ENCODE measurements at regions not wholly inside any gene's neighbourhood (a gene's known extent, or its start where the extent isn't known, plus 50 kb on each side); places are given as distances from the start of the nearest gene placed in this dataset.
"Not testable (repeated sequence)": the region's sequence is repeated elsewhere in the genome, so short reads cannot be mapped to it uniquely, and the experiment has no call there.

DNA sequence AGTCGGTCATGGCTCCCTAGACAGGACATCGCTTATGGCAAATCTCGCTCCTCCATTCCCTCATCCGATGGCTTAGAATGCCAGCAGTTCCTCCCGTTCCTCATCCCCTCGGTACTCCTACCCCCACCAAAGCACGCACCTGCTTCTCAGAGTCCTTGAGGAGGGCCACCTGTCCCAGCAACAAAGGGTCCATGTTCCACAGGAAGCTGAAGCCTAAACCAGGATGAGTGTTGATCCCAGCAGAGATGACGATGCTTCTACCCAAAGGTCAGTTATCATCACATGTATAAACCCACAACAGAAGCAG, 111.2 kb downstream of the THBS2 start:
- no peak for DNase-seq

DNA sequence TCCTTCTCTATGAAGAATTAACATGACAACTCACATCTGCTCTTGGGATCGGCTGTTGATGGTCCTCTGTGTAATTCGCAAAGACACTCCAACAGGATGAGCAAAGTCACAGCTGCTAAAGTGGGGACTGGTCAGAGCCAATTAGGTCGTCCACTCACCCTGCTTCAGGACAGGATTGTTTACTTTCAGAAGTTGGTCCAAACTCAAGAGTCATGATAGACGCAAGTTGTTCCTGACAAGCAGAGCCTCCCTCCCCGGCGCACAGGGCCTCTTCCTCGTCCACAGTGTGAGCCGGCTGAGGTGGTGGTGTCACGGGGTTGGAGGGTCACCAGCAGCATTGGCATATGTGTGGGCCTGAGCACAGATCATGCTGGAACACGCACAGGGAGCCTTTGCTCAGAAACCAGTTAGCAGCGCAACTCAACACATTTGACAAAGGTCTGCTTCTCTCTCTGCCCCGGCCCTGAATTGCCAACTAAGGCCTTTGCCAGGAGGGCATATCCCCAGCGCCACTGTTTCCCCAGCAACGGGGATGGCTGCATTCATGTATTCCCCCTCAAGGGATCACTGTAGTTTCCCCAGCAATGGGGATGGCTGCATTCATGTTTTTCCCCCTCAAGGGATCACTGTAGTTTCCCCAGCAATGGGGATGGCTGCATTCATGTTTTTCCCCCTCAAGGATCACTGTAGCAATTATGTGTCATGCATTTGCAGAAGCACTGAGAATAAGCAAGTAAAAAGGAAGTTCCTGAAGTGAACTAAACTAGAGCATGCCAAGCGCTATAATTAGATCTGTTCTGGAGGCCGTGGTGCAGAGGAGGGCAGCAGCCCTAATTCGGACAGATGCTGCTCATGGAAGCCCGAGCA, 111.7 kb downstream of the THBS2 start:
- no peak for DNase-seq

DNA sequence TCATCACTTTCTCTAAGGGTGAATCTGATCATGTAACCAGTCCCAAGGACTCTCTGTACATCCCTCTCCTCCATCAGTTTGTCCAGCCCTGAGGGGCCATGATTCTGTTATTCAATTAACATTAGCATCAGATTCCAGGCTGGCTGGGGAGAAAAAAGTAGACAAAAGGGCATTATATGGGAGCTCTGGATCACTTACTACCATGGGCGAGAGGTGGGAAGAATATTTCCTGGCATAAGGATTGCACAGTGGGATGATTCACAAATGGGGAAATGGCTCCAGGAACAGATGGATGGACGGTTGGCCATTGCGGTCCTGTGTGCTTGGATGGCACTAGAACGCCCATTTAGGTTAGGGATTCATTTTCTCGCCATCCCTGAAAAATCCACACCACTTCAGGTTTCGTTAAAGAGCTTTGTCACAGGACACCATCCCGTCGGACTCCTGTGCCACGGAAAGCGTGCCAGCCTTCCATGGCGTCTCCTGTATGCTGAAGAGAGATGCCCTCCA, 112.6 kb downstream of the THBS2 start:
- DNase-seq, result no peak

DNA sequence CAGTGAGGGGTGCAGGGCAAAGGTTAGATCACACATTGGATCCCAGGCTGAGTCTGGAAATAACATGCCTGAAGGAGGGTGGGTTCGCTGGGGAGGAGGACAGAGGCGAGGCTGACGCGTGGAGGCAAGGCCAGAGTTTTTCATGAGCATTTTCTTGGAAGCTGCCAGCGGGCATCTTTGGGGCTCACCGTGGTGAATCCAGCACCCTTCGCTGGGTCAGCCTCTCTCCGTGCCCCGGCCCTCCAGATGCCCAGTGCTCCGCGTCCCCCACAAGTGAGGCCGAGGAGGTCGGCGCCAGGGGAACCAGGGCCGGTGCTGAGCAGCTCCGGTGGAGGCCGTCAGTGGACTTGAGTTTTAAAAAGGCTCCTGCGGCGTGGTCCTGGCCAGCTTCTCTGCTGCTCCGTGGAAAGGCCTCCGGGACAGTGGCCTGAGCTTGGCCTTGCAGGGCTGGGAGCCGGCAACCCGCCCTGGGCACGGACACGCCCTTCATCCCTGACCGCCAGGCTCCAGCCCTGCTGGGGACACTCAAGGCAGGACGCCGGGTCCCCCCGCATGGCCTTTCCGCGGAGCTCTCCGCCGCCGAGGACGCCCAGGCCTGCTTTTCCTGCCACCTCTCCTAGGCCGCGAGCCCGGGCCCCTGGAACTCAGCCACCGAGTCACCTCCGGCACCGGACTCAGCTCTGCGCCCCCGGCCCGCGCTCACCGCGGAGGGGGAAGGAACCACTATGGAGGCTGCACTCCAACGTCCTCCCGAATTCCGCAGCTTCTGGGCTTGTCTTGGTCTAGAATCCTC, 114.3 kb downstream of the THBS2 start:
- no peak for DNase-seq

DNA sequence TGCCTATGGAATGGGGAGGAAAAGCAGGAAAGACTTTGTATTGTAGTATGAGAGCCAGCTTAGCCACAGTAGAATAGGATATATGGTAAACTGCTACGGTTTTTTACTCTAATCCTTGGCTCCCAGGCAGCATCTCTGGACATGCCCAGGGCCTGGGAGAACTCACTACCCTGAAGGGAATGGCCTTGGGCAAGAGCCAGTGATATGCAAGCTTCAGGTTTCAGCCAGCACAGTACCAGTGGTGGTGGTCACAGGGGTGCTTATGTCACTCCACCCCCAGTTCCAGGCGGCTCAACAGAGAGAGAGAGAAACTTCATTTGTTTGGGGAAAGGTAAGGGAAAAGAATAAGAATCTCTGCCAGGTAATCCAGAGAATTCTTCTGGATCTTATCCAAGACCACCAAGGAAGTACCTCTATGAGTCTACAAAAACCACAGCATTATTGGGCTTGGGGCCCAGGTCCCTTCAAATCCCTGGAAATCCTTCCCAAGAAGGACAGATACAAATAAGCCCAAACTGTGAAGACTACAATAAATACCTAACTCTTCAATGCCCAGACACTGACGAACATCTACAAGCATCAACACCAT, 121.2 kb downstream of the THBS2 start:
- no peak for DNase-seq

DNA sequence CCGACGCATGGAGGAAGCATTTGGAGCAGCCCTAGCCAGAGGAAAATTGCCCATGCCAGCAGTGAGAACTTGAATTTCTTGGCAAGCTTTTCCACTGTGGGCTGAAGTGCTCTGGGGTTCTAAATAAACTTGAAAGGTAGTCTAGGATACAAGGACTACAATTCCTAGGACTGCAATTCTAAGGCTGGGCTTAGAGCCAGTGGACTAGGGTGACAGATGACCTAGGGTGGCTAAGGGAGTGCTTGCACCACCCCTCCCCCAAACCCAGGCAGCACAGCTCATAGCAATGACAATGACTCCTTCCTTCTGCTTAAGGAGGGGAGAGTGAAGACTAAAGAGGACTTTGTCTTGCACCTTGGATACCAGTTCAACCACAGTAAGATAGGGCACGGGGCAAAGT, 122.3 kb downstream of the THBS2 start:
- no peak for DNase-seq

DNA sequence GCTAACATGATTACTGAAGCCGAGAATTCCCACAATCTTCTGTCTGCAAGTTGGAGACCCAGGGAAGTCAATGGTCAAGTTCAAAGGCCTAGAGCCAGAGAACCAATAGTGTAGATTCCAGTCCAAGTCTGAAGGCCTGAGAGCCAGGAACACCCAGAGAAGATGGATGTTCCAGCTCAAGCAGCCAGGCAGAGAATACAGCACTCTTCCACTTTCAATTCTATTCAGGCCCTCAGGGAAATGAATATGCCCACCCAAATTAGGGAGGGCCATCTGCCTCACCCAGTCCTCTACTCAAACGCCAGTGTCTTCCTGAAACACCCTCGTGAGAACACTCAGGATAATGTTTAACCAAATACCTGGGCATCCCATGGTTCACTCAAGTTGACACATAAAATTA, 123.5 kb downstream of the THBS2 start:
- DNase-seq, result no peak

DNA sequence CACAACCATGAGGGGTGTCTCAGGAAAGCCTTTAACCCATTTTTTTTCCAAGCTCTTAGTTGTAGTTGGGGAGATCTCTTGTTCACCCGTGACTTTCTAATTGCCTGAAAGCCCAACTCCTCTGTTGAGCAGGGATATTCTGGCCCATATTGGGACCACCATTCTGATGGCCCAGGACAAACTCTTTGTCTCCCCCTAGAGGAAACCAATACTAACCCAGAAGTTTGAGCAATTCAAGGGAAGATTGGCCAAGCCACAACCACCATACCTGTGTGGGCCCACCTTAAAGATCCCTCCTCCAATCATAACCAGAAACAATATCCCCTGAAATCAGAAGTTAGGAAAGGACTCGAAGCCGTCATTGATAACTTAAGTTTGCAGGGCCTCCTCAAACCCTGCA, 132.6 kb downstream of the THBS2 start:
- DNase-seq, result no peak

DNA sequence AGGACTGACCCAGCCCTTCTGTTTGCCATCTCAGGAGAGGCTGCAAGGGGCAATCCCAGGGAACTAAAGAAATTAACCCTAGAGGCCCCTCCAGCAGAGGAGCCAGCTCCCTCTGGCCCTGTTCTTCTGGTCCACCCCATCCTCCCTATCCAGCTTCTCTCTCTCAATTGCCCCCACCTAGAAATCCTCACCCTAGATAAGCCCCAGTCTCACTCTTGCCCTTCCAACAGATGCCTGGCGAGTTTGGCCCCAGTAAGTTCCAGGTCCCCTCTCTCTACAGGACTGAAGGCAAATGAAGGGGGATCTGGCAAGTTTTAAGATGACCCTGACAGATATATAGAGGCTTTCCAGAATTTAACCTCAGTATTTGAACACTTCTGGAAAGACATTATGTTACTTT, 134.0 kb downstream of the THBS2 start:
- DNase-seq, result no peak

DNA sequence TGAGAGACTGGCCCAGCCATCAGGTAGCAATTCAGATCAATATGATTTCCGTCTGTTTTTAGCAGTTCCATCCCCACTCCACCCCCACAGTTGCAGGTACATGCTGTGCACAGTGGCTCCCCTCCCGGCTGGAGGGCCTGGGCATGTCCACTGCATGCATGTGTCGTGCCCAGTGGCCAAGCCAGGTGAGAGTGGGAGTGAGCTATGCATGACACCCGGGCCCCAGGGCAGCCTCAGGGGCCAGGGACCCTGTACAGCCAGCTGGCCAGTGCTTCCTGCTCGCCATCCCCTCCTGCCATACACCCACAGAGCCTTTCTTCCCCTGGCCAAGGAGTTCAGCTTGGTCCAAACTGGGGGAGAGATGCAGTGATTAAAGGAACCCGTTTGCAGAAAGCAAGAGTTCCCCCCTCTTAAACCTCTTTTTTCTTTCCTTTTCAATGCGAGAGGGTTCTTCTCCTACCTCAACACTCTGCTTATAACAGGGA, 135.3 kb downstream of the THBS2 start:
- DNase-seq, result no peak

DNA sequence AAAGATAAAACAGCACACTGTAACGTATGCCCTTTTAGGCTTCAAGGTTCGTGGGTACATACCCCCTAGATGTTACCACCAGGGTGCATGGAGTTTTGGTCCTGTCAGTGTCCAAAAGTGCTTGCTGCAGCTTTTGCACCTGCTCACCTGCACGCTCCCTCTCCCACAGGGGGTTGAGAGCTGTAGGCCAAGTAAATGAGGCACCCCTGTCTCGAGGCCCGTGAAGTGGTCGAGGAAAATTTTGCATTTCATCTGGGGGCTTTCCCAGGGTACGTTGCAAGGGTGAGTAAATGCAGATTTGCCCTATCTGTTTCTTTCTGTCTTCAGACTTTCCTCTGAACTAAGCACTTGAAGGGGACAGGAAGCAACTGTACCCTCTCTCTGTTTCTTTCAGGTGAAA, 136.0 kb downstream of the THBS2 start:
- DNase-seq, result no peak

DNA sequence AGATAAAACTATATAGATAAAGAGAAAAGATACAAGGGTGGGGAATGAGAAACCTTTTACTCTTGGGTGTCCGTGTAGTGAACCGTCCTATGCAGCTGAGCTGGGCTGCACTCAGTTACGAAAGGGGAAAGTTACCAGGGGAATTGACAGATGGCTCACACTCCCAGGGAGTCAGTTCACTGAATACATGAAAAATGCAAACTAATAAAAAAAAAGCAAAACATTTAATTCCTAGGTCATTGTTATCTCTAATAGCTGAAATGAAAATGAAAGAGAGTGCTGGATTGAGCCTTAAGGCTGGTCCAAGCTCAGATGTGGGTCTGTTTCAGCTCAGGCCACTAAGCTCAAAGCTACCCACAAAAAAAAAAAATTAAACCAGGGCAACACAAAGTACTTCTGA, 138.0 kb downstream of the THBS2 start:
- no peak for DNase-seq

DNA sequence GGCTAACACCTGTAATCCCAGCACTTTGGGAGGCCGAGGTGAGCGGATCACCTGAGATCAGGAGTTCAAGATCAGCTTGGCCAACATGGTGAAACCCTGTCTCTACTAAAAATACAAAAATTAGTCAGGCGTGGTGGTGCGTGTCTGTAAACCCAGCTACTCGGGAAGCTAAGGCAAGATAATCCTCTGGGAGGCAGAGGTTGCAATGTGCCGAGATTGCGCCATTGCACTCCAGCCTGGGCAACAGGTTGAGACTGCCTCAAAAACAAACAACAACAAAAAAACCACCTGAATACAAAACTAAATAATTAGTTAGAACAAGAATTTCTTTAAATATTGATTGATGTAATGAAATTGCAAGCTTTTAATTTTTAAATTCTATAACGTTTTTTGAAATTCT, 139.0 kb downstream of the THBS2 start:
- not testable (repeated sequence) for DNase-seq

DNA sequence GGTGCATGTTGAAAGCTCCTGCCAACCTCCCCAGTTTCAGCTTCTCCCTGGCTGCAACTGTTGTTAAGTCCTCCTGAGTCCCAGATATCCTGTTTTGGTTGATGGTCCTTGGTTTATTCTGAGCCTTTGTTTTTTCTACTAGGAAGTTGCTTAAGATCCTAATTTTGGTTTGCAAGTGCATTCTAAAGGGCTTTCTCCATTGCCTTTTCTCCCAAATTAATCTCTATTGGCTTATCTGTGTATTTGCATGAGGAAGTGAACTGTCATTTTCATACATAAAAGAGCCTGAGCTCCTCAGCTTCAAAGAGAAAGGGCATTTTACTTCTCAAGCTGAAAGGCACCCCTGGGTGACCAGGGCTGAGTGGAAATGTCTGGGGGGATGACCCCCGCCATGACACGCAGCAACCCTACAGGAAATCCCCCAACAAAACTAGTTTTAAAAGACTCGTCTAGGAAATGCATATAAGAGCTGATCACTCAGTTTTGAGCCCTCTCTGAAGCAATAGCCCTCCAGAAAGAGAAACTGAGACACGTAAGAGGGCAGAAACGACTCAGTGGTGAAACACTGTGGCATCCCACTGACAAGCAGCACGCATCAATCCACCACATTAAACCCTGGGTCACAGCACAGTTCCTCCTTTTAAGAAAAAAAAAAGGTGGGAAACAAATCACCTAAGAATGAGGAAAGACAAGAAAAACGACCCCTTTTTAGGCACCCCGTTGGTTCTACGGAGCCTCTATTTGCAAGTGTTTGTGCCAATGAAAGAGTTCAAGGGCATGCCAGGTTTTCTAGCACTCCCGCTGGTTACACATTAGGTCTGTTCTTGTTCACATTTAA, 140.9 kb downstream of the THBS2 start:
- DNase-seq, result no peak

DNA sequence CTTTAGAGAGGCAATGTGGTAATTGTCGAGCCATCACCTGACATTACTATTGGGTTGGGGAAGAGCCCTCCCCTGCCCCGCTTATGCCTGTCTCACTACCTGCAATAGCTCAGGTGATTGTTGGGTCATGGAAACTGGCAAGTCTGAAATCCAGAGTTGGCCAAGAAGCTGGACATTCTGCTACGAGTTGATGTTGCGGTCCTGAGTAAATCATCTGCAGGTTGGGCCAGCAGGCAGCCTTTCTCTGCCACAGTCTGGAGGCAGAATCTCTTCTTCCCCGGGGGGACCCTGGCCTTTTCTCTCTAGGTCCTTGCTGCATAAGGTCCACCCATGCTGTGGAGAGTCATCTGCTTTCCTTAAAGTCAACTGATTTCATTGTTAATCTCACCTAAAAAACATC, 142.4 kb downstream of the THBS2 start:
- DNase-seq, result no peak

DNA sequence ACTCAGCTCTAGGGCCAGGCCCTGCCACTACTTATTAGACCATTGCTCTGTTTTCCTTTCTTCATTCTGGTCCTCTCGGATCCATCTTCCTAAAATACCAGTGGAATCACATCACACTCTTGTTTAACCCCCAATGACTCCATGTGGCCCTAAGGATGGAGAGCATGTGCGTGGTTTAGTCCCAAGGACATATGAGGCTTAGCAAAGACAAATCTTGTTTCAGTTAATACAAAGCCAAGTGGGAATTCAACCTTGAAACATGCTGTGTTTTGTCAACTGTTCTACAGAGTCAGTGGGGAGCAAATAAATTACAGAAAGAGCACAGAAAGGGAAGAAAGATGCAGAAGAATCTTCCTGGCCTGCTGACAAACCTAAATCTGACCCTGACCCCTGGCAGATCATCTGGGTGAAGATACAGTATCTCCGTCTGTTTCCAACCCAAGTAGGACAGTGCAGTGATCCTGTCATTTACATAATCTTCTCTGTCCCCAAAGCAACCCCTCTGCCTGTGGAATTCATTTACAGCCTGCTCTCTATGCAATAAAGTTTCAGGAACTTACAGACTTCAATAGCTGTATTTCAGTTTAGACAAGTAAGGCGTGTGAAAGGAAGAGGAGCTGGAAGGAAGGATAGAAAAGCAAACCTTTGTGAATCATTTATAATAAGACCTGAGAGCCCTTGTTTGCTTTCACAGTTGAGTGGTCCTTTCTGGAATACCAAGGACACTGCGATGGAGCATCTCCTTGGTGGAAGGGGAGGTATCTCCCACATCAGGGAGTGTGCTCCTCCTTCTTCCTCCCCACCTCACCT, 144.0 kb downstream of the THBS2 start:
- DNase-seq, result no peak

DNA sequence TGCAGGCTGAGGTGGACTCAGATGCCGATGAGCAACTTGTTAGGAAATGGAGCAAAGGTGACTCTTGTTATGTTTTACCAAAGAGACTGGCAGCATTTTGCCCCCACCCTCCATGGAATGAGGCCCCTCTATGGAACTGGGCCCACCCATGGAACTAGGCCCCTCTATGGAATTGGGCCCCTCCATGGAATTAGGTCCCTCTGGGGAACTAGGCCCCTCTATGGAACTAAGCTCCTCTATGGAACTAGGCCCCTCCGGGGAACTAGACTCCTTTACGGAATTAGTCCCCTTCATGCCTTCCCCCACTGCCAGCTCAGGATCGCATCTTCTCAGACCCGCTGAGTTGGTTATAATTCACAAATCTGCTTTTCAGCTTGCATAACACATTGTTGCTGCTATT, 144.9 kb downstream of the THBS2 start:
- DNase-seq, result no peak

DNA sequence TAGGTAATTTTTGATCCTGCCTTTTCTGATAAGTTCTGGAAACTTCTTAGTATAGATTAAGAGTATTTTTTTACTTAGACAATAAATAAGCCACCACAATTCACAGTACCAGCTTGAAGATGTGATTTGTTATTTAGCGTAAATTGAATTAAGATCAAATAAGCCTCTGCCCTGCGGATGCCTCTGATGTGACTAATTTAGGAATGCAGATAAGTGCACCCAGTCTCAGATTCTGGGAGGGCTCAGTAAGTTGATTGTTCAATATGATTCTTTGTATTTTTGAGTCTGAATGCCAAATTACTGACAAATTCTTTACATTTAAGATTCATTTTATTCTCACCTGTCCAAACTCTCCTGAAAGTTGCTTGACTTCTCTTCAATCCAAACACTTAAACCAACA, 147.5 kb downstream of the THBS2 start:
- no peak for DNase-seq

DNA sequence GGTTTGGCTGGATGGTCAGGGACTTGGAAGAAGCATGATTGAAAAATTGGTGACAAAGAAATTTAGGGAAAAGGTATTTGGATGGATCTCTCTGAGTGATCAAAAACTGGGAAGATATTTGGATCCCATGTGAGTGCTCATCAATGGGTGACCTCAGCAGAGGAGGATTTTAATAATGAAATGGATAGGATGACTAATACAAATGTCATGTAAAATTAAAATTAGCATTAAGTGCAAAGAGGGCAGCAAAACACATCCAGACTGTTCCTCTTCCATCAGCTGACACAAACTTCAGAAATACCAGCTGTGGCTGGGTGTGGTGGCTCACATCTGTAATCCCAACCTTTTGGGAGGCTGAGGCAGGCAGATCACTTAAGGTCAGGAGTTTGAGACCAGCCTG, 151.7 kb downstream of the THBS2 start:
- no peak for DNase-seq

DNA sequence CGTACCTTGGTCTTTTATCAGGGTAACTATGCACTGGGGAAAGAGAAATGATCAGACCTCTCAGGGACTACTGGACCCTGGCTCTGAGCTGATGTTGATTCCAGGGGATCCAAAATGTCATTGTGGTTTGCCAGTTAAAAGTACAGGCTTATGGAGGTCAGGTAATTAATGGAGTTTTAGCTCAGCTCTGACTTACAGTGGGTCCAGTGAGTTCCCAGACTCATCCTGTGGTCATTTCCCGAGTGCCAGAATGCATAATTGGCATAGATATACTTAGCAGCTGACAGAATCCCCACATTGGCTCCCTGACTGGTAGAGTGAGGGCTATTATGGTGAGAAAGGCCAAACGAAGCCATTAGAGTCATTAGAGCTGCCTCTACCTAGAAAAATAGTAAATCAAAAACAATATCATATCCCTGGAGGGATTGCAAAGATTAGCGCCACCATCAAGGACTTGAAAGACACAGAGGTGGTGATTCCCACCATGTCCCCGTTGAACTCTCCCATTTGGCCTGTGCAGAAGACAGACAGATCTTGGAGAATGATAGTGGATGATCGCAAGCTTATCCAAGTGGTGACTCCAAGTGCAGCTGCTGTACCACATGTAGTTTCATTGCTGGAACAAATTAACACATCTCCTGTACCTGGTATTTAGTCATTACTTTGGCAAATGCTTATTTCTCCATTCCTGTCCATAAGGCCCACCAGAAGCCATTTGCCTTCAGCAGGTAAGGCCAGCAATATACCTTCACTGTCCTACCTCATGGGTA, 152.4 kb downstream of the THBS2 start:
- no peak for DNase-seq

Data from bone marrow (tissue), 2 donors.